T-cell (primary cell): ENCODE measurements at regions not wholly inside any gene's neighbourhood (a gene's known extent, or its start where the extent isn't known, plus 50 kb on each side); places are given as distances from the start of the nearest gene placed in this dataset.

Source experiments
- ATAC-seq, 4 experiments: fragments of 200-7000 bp in 3 of 4; fragments of 150-1000 bp in 1 of 4; cut with Tn5 transposase; replicated peaks in 1 of 4; 1 replicate in 3 of 4; 2 replicates in 1 of 4; pipeline ENCODE4 v1.10.0; 2021; ENCODE audit warnings: moderate library complexity in 3 of 4, mild to moderate bottlenecking in 2 of 4, moderate number of reproducible peaks in 1 of 4
- CTCF ChIA-PET, 2 donors: fragments of 300-600 bp; sonication (Branson Sonifier 250); formaldehyde crosslinking; loops; one replicate each; lab custom pipeline; 2022; ENCODE audit warnings: antibody characterized with exemption in 2 of 2; lab: Charles Lee
- POLR2A ChIA-PET, 2 donors: fragments of 300-600 bp; sonication (Branson Sonifier 250); formaldehyde crosslinking; loops; one replicate each; lab custom pipeline; 2022; ENCODE audit warnings: antibody characterized with exemption in 2 of 2; lab: Charles Lee
- DNase-seq, 35 experiments: peaks; one replicate each; pipeline versions ENCODE4 v3.0.0 to v3.0.0-alpha.2; 2013 to 2023
- H3K27ac ChIP-seq: one replicate; pipeline ENCODE4 v1.5.1; 2013; ENCODE audit warnings: low read length
- H3K27me3 ChIP-seq, 2 experiments: replicated peaks in 1 of 2; 1 replicate in 1 of 2; 2 replicates in 1 of 2; pipeline versions ENCODE4 v1.6.1 to v1.7.0; 2013; ENCODE audit warnings: low read length in 1 of 2, mixed read lengths in 1 of 2; ENCODE audit not compliant: control insufficient read depth in 2 of 2, insufficient read depth in 2 of 2; ENCODE audit errors: extremely low read depth in 1 of 2
- H3K36me3 ChIP-seq, 2 donors: 1 replicate in 1 of 2; 2 replicates in 1 of 2; pipeline versions ENCODE4 v1.6.1 to v1.7.0; 2013; ENCODE audit warnings: low read length in 1 of 2; ENCODE audit not compliant: control insufficient read depth in 2 of 2, insufficient read depth in 1 of 2; ENCODE audit errors: extremely low read depth in 1 of 2
- H3K4me1 ChIP-seq, 2 experiments: 1 replicate in 1 of 2; 2 replicates in 1 of 2; pipeline versions ENCODE4 v1.6.1 to v1.7.0; 2013; ENCODE audit warnings: low read length in 2 of 2, mixed read lengths in 1 of 2; ENCODE audit not compliant: insufficient read depth in 2 of 2, control insufficient read depth in 1 of 2; ENCODE audit errors: extremely low read depth in 1 of 2
- H3K4me3 ChIP-seq, 2 donors: 1 replicate in 1 of 2; 2 replicates in 1 of 2; pipeline versions ENCODE4 v1.5.1 to v1.7.0; 2013; ENCODE audit warnings: mild to moderate bottlenecking in 2 of 2, low read length in 1 of 2, moderate library complexity in 1 of 2; ENCODE audit not compliant: control insufficient read depth in 1 of 2; ENCODE audit errors: extremely low read depth in 1 of 2
- H3K9me3 ChIP-seq: 2 replicates; pipeline ENCODE4 v1.7.0; 2013
- H3K27ac Mint-ChIP-seq, 2 donors: one replicate each; pipeline ENCODE4 v1.8.0; 2020 to 2021; ENCODE audit warnings: mild to moderate bottlenecking in 2 of 2, mixed read lengths in 2 of 2
- H3K27me3 Mint-ChIP-seq, 2 donors: one replicate each; pipeline ENCODE4 v1.8.0; 2021 to 2022; ENCODE audit warnings: mixed read lengths in 2 of 2
- H3K36me3 Mint-ChIP-seq: one replicate; pipeline ENCODE4 v1.8.0; 2021; ENCODE audit warnings: mixed read lengths
- H3K4me1 Mint-ChIP-seq, 3 donors: one replicate each; pipeline ENCODE4 v1.8.0; 2020 to 2022; ENCODE audit warnings: mixed read lengths in 3 of 3, mild to moderate bottlenecking in 1 of 3
- H3K4me3 Mint-ChIP-seq, 3 donors: one replicate each; pipeline ENCODE4 v1.8.0; 2020 to 2022; ENCODE audit warnings: mild to moderate bottlenecking in 3 of 3, mixed read lengths in 3 of 3, moderate library complexity in 3 of 3
- H3K9me3 Mint-ChIP-seq, 3 donors: one replicate each; pipeline ENCODE4 v1.8.0; 2020 to 2022; ENCODE audit warnings: mixed read lengths in 3 of 3
- WGBS: methylation state at CpG from one replicate; pipeline ENCODE4 v1.1.5; 2013; ENCODE audit warnings: missing lambda C conversion rate; ENCODE audit not compliant: insufficient coverage; 5-methylcytosine and 5-hydroxymethylcytosine counted together

DNA sequence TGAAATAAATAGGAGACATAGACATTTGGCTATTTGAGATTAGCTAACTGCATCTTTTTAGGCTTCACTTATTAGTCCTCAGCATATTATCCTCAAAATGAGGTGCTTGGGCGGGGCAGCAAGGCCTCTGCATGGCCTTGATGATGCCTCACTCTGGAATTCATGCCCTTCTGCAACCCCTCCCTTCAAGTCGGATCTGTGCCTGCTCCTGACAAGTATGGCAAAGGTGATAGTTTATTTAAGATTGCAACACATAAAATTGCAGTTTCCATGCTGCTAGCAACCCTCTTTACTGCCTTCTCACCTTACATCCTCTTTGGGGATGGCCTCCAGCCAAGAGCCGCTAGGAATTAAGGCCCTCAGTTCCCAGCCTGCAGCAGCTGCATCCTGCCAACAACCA, 241.3 kb upstream of the ADARB2 start:
- Histone ChIP-seq H3K27me3 (peaks cover 0 to 4% of the 10 kb centered on the region in 2 experiments), H3K36me3 (no peaks in the 10 kb centered on the region), H3K27ac (no peak overlapping the region), H3K4me1 (no peaks in the 10 kb centered on the region), H3K9me3 (no peaks in the 10 kb centered on the region), H3K4me3 (no peak overlapping the region)
- Mint-ChIP-seq H3K27ac (no peak overlapping the region), H3K36me3 (no peaks in the 10 kb centered on the region), H3K4me3 (no peak overlapping the region), H3K27me3 (peaks cover under 1% of the 10 kb centered on the region in 2 donors), H3K9me3 (peaks cover 0 to 13% (median 5%) of the 10 kb centered on the region in 3 donors), H3K4me1 (peaks cover 0 to 1% (median 0%) of the 10 kb centered on the region in 3 donors)
- POLR2A ChIA-PET = no interaction called here
- ATAC-seq = no peak
- CTCF ChIA-PET = no interaction called here
- no peak for DNase-seq
- 64% methylated on average over 2 of the region's 3 CpGs for WGBS

DNA sequence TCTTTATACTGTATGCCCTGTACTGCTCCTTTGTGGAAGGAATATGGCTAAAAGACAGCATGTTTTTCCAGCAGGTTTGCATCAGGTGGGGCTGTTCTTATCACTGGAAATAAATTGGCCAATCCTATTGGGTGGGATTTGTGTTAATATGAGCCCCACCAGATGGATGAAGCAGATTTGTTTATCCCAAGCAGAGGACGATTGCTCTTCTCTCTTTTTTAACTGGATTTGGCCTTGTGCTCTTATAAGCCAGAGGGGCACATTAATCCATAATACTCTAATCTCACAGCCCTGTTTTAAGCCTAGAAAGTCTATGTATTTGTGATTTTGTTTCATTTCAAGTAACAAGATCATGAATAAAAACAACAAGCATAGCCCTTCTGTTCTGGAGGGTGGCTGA, 240.1 kb upstream of the ADARB2 start:
- no peak overlapping the region for H3K4me3 Mint-ChIP-seq
- CTCF ChIA-PET = no interaction called here
- POLR2A ChIA-PET = no interaction called here
- DNase-seq (no peak), ATAC-seq (no peak)
- Histone ChIP-seq H3K9me3 (no peaks in the 10 kb centered on the region), H3K4me3 (no peak overlapping the region), H3K4me1 (no peaks in the 10 kb centered on the region), H3K36me3 (no peaks in the 10 kb centered on the region), H3K27me3 (peaks cover 0 to 4% of the 10 kb centered on the region in 2 experiments), H3K27ac (no peak overlapping the region)
- no peaks in the 10 kb centered on the region for H3K27me3 Mint-ChIP-seq
- no peak overlapping the region for H3K27ac Mint-ChIP-seq
- peaks cover 0 to 11% (median 5%) of the 10 kb centered on the region in 3 donors for H3K9me3 Mint-ChIP-seq
- peaks cover 0 to 1% (median 0%) of the 10 kb centered on the region in 3 donors for H3K4me1 Mint-ChIP-seq
- no CpG with 5 or more reads among the region's 1 CpG for WGBS
- H3K36me3 Mint-ChIP-seq = no peaks in the 10 kb centered on the region

DNA sequence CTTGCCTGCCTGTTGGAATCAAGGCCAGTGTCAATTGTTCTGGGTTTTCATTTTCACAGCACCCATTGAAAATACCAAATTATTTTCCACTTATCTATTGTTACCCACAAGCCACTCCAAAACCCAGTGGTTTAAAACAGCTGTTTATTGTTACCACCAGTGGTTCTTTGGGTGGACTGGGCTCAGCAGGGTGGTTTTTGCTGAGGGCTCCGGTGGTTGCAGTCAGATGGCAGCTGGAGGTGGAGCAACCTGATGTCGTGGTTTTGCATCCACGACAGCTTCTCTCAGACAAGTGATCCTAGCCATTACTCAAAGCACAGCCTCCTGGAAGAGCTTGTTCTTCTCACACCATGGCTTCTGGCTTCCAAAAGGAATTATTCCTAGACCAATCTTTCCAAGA, 235.1 kb upstream of the ADARB2 start:
- Mint-ChIP-seq H3K36me3 (no peaks in the 10 kb centered on the region), H3K4me1 (no peaks in the 10 kb centered on the region), H3K9me3 (no peaks in the 10 kb centered on the region), H3K27ac (no peak overlapping the region), H3K27me3 (peaks cover 0 to 3% of the 10 kb centered on the region in 2 donors), H3K4me3 (no peak overlapping the region)
- POLR2A ChIA-PET = no interaction called here
- ATAC-seq (no peak), DNase-seq (no peak)
- Histone ChIP-seq H3K27ac (no peak overlapping the region), H3K36me3 (no peaks in the 10 kb centered on the region), H3K27me3 (no peaks in the 10 kb centered on the region), H3K4me1 (no peaks in the 10 kb centered on the region), H3K9me3 (no peaks in the 10 kb centered on the region), H3K4me3 (no peak overlapping the region)
- CTCF ChIA-PET = interaction anchor here in 1 of 2 donors (0.6 kb wide), 1 partner anchor 674 kb away, joined by 7 read pairs; no protein-coding TSS in a partner anchor
- WGBS = no CpG with 5 or more reads among the region's 3 CpGs

DNA sequence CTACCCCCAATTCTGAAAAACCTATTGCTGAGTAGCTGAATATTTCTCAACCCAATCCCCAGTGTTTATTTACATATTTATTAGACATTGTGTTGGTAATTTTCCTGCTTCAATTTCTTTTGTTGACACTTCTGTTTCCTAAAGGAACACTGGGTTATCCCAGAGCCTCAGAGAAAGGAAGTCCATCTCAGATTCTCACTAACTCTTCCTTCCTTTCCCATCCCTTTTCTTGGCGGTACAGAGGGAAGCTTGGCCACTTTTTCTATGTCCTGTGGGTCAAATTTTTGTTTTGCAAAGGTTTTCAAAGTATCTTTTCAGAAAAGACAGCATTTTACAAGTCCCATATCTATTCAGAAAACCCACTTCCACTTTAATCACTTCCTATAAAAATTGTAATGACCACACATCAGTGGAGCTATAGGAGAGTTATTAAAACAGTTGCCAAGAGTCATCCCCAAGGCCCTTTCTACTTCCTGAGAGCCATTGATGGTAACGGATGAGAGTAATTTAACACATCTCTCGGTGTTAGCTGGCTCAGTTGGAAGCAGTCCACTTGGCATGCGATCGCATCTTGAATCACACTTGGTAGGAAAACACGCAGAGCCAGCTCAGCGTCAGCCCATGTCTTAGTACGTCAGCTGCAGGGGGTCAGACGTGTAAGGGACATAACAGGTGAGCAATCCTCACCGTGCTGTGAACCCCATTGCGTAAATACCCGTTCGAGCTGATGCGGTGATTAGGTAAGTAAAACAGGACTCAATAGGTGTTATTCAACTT, 231.1 kb upstream of the ADARB2 start:
- POLR2A ChIA-PET = no interaction called here

DNA sequence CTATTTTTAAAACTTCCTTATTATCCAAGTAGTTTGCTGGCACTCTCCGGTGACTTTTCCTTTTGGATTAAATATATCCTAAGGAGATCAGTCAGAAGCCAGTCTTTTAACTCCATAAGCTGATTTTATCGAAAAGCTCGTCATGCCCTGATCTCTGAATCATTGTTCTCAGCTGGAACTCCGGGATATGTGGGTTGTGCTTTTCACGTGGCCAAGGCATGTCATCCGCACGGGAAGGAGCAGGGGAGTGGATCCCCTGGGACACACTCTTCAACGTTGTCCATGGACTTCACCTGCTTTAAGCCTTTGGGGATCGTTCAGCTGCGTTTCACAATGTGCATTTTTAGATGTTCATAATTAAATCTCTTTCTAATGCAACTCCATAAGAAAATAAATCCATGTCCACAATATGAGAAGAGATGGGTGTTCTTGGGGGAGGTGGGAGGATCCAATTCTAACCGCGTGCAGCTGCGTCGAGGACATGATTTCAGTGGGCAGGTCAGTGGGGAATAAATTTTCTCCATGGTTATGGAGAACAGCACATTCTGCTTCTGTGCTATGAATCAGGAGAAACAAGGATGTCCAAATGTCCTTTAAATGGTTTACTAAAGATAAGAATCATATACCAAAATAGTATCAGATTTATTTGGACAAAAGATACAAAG, 229.5 kb upstream of the ADARB2 start:
- H3K36me3 Mint-ChIP-seq = no peaks in the 10 kb centered on the region
- Histone ChIP-seq H3K4me1 (no peaks in the 10 kb centered on the region), H3K27me3 (peaks cover 0 to 4% of the 10 kb centered on the region in 2 experiments), H3K27ac (no peak overlapping the region), H3K36me3 (no peaks in the 10 kb centered on the region), H3K4me3 (no peak overlapping the region), H3K9me3 (no peaks in the 10 kb centered on the region)
- DNase-seq (no peak), ATAC-seq (no peak)
- H3K4me1 Mint-ChIP-seq = no peaks in the 10 kb centered on the region
- ChIA-PET CTCF (no interaction called here), POLR2A (no interaction called here)
- H3K27me3 Mint-ChIP-seq = peaks cover 0 to 3% of the 10 kb centered on the region in 2 donors
- no peak overlapping the region for H3K27ac Mint-ChIP-seq
- no peak overlapping the region for H3K4me3 Mint-ChIP-seq
- no peaks in the 10 kb centered on the region for H3K9me3 Mint-ChIP-seq
- 89% methylated on average over 6 of the region's 14 CpGs for WGBS

More for the DNA sequence above, 231.1 kb upstream of the ADARB2 start:
- no peaks in the 10 kb centered on the region for H3K4me1 Mint-ChIP-seq
- no peaks in the 10 kb centered on the region for H3K9me3 ChIP-seq
- peaks cover 0 to 3% of the 10 kb centered on the region in 2 donors for H3K27me3 Mint-ChIP-seq
- no peak overlapping the region for H3K27ac ChIP-seq
- ATAC-seq (no peak), DNase-seq (no peak)
- H3K9me3 Mint-ChIP-seq = no peaks in the 10 kb centered on the region
- H3K4me3 ChIP-seq = no peak overlapping the region
- no peaks in the 10 kb centered on the region for H3K36me3 ChIP-seq
- H3K36me3 Mint-ChIP-seq = no peaks in the 10 kb centered on the region
- CTCF ChIA-PET = no interaction called here
- no peak overlapping the region for H3K27ac Mint-ChIP-seq
- no peak overlapping the region for H3K4me3 Mint-ChIP-seq
- WGBS = 85% methylated on average over 9 of the region's 14 CpGs
- no peaks in the 10 kb centered on the region for H3K4me1 ChIP-seq
- peaks cover 0 to 2% of the 10 kb centered on the region in 2 experiments for H3K27me3 ChIP-seq

DNA sequence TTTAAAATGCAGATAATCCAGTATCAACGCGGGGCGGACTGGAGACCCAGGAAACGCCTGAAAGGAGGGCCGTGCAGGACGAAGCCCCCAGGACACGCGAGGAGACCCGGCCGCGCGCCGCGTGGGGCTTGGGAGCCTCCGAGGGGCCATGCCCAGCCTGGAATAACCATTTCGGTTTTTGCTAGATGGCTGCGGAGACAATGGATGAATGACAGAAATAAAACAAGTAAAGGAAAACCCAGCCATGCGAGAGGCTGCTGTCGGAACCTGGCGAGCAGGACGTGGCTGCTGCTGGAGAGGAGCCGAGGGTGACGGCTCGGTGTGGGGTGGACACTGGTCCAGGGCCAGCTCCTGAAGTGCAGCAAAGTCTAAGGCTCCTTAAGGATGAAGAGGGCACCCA, 227.2 kb upstream of the ADARB2 start:
- Mint-ChIP-seq H3K27me3 (peaks cover 0 to 3% of the 10 kb centered on the region in 2 donors), H3K36me3 (no peaks in the 10 kb centered on the region), H3K27ac (no peak overlapping the region), H3K4me1 (no peaks in the 10 kb centered on the region), H3K9me3 (no peaks in the 10 kb centered on the region), H3K4me3 (no peak overlapping the region)
- no peak overlapping the region for H3K4me3 ChIP-seq
- H3K9me3 ChIP-seq = no peaks in the 10 kb centered on the region
- CTCF ChIA-PET = no interaction called here
- DNase-seq (no peak), ATAC-seq (no peak)
- no peaks in the 10 kb centered on the region for H3K36me3 ChIP-seq
- WGBS = 87% methylated on average over 21 of the region's 24 CpGs
- no peak overlapping the region for H3K27ac ChIP-seq
- H3K4me1 ChIP-seq = no peaks in the 10 kb centered on the region
- POLR2A ChIA-PET = no interaction called here
- peaks cover 0 to 4% of the 10 kb centered on the region in 2 experiments for H3K27me3 ChIP-seq
